PC-3 (cell line): ENCODE measurements at regions not wholly inside any gene's neighbourhood (a gene's known extent, or its start where the extent isn't known, plus 50 kb on each side); places are given as distances from the start of the nearest gene placed in this dataset.

Experiments
- ATAC-seq: fragments of 200-7000 bp; cut with Tn5 transposase; 2 replicates; pipeline ENCODE4 v1.9.1; 2020; ENCODE audit warnings: mild to moderate bottlenecking, moderate library complexity
- BruUV-seq: library from RNA; stranded (reverse); fragments of 400-500 nt; replicated peaks from 2 replicates; lab custom pipeline; 2021; lab: Mats Ljungman, UMichigan
- CTCF ChIA-PET: fragments of 300-600 bp; sonication (Branson Sonifier 250); formaldehyde crosslinking; loops from one replicate; lab custom pipeline; 2022; ENCODE audit warnings: antibody characterized with exemption; lab: Charles Lee
- POLR2A ChIA-PET: fragments of 300-600 bp; sonication (Branson Sonifier 250); formaldehyde crosslinking; loops from one replicate; lab custom pipeline; 2022; ENCODE audit warnings: antibody characterized with exemption; ENCODE audit not compliant: unreplicated experiment; lab: Charles Lee
- DNase-seq: peaks from one replicate; pipeline ENCODE4 v3.0.0-alpha.2; 2015
- H2AFZ ChIP-seq: fragments of 300-600 bp; sonication (generic); 2 replicates; pipeline ENCODE4 v1.6.0; 2016; ENCODE audit warnings: antibody characterized with exemption, low read length
- H3F3A ChIP-seq: fragments of 300-600 bp; sonication (generic); one replicate; pipeline ENCODE4 v1.6.0; 2017; ENCODE audit warnings: antibody characterized with exemption, low read length, control low read depth, mild to moderate bottlenecking; ENCODE audit not compliant: unreplicated experiment
- H3K27ac ChIP-seq: fragments of 300-600 bp; sonication (generic); 2 replicates; pipeline ENCODE4 v1.5.1; 2016; ENCODE audit warnings: mild to moderate bottlenecking, low read length
- H3K27me3 ChIP-seq: fragments of 300-600 bp; sonication (generic); 2 replicates; pipeline ENCODE4 v1.6.1; 2016; ENCODE audit warnings: low read length, mixed read lengths
- H3K36me3 ChIP-seq: fragments of 300-600 bp; sonication (generic); 2 replicates; pipeline ENCODE4 v1.6.1; 2016; ENCODE audit warnings: low read depth, mixed run types, low read length, mixed read lengths
- H3K4me1 ChIP-seq: fragments of 300-600 bp; sonication (generic); 2 replicates; pipeline ENCODE4 v1.5.1; 2016; ENCODE audit warnings: low read length; ENCODE audit not compliant: insufficient read depth
- H3K4me2 ChIP-seq: fragments of 300-600 bp; sonication (generic); 2 replicates; pipeline ENCODE4 v1.6.0; 2016; ENCODE audit warnings: low read length
- H3K4me3 ChIP-seq: fragments of 300-600 bp; sonication (generic); 2 replicates; pipeline ENCODE4 v1.5.1; 2016; ENCODE audit warnings: mild to moderate bottlenecking, low read length, mixed read lengths
- H3K79me2 ChIP-seq: fragments of 300-600 bp; sonication (generic); 2 replicates; pipeline ENCODE4 v1.6.1; 2017; ENCODE audit warnings: low read length, mixed read lengths
- H3K9ac ChIP-seq: fragments of 300-600 bp; sonication (generic); 2 replicates; pipeline ENCODE4 v1.6.0; 2016; ENCODE audit warnings: mild to moderate bottlenecking, low read length
- H3K9me2 ChIP-seq: fragments of 300-600 bp; sonication (generic); replicated peaks from 2 replicates; pipeline ENCODE4 v1.6.1; 2016; ENCODE audit warnings: mixed run types, low read length, mixed read lengths
- H3K9me3 ChIP-seq: fragments of 300-600 bp; sonication (generic); 2 replicates; pipeline ENCODE4 v1.6.1; 2016; ENCODE audit warnings: low read length, mixed read lengths
- H4K20me1 ChIP-seq: fragments of 300-600 bp; sonication (generic); 2 replicates; pipeline ENCODE4 v1.6.1; 2016; ENCODE audit warnings: low read length, mixed read lengths
- CTCF ChIP-seq: fragments of 300-600 bp; sonication (generic); conservative IDR thresholded peaks from 2 replicates; pipeline ENCODE4 v1.5.1; 2017; ENCODE audit warnings: antibody characterized with exemption, low read depth, mild to moderate bottlenecking, low read length
- EZH2 ChIP-seq: fragments of 300-600 bp; sonication (generic); IDR thresholded peaks from one replicate; pipeline ENCODE4 v1.6.1; 2017; ENCODE audit warnings: antibody characterized with exemption, mild to moderate bottlenecking, low read length; ENCODE audit not compliant: unreplicated experiment
- EZH2phosphoT487 ChIP-seq: fragments of 300-600 bp; sonication (generic); IDR thresholded peaks from 2 replicates; pipeline ENCODE4 v1.6.1; 2018; ENCODE audit warnings: mild to moderate bottlenecking, antibody characterized with exemption, low read length, borderline replicate concordance
- intact Hi-C: fragments of 100-400 bp; cut with micrococcal nuclease; formaldehyde crosslinking; loops from 2 replicates; pipeline ENCODE4 v1.9.0; 2023

DNA sequence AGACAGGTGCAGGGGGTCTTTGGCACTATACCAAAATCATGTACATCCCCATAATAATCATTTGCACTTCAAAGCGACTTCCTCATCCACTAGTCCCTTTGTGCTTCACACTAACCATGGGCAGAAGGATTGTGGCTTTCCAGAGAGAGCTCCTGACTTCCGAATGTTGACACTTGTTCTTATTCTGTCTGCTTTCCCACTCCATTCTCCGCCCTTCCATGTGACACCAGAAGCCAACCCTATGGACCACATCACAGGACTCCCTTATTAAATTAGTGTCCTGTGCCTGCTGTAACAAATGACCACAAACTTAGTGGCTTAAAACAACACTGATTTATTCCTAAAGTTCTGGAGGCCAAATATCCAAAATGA lies 91.6 kb downstream of the CMC2 start:
- H3K36me3 ChIP-seq: no peaks in the 10 kb centered on the region
- no peak for TF ChIP-seq CTCF
- no peak for TF ChIP-seq EZH2phosphoT487
- no peak for TF ChIP-seq EZH2
- no peaks in the 10 kb centered on the region for H3F3A ChIP-seq
- ChIA-PET POLR2A (no interaction called here), CTCF (no interaction called here)
- intact Hi-C loops: no loop called here
- H3K4me1 ChIP-seq: no peaks in the 10 kb centered on the region
- H3K27ac ChIP-seq: no peak overlapping the region
- H4K20me1 ChIP-seq: no peaks in the 10 kb centered on the region
- no peak overlapping the region for H3K4me2 ChIP-seq
- no peaks in the 10 kb centered on the region for H3K79me2 ChIP-seq
- no peak for ATAC-seq
- H3K9ac ChIP-seq: no peak overlapping the region
- no peaks in the 10 kb centered on the region for H3K9me3 ChIP-seq
- DNase-seq: no peak
- no peak overlapping the region for H3K4me3 ChIP-seq
- no peaks in the 10 kb centered on the region for H3K27me3 ChIP-seq
- H2AFZ ChIP-seq: no peak overlapping the region
- BruUV-seq: no TSS peak
- H3K9me2 ChIP-seq: no peaks in the 10 kb centered on the region

DNA sequence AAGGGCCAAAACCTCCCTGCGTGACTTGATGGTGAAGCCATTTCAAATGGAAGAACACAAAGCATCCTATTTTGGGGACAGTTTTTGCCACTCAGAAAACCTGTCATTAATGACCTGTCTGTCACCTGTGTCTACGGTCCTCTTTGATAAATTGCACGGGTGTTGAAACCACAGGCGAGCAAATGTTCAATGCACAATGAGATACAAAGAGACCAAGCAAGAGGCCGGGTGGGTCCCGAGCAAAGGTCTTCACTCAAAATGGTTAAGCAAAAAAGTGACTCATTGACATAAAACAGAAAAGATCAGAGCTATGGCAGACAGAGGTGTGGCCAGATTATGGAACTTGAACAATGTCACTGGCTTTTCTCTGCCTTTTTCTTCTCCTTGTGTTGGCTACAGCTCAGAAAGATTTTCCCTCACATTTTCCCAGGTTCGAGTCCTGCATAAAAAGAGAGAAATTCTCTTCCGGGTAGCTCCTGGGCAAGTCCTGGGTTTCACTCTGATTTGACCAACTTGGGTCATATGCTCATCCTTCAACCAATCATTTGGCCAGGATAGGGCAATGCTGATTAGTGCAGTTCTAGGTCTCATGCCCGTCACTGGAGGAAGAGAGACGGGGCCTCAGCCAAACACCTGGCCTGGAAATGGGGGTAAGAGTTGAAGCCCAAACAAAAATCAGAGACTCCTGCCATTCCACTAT lies 92.2 kb downstream of the CMC2 start:
- ChIA-PET POLR2A (no interaction called here), CTCF (no interaction called here)
- DNase-seq (no peak), ATAC-seq (no peak)
- Histone ChIP-seq H3K9ac (no peak overlapping the region), H3K4me1 (no peaks in the 10 kb centered on the region), H3K27ac (no peak overlapping the region), H3K36me3 (no peaks in the 10 kb centered on the region), H3K4me3 (no peak overlapping the region), H3K4me2 (no peak overlapping the region), H2AFZ (no peak overlapping the region), H3K27me3 (no peaks in the 10 kb centered on the region), H3F3A (no peaks in the 10 kb centered on the region), H4K20me1 (no peaks in the 10 kb centered on the region), H3K9me3 (no peaks in the 10 kb centered on the region), H3K79me2 (no peaks in the 10 kb centered on the region), H3K9me2 (no peaks in the 10 kb centered on the region)
- intact Hi-C loops: no loop called here
- TF ChIP-seq CTCF (no peak), EZH2 (no peak), EZH2phosphoT487 (no peak)
- no TSS peak for BruUV-seq

GRCh38 chr16:80913397-80913796 lies 93.3 kb downstream of the CMC2 start:
- DNase-seq (no peak), ATAC-seq (no peak)
- no peaks in the 10 kb centered on the region for H3K79me2 ChIP-seq
- intact Hi-C loops: no loop called here
- no peaks in the 10 kb centered on the region for H3K9me3 ChIP-seq
- no peaks in the 10 kb centered on the region for H3K9me2 ChIP-seq
- H3F3A ChIP-seq: no peaks in the 10 kb centered on the region
- ChIA-PET CTCF (no interaction called here), POLR2A (no interaction called here)
- H3K27ac ChIP-seq: no peak overlapping the region
- H3K4me1 ChIP-seq: no peaks in the 10 kb centered on the region
- H4K20me1 ChIP-seq: no peaks in the 10 kb centered on the region
- TF ChIP-seq CTCF (no peak), EZH2phosphoT487 (no peak), EZH2 (no peak)
- no peak overlapping the region for H3K4me2 ChIP-seq
- no peaks in the 10 kb centered on the region for H3K36me3 ChIP-seq
- BruUV-seq: no TSS peak
- no peak overlapping the region for H3K4me3 ChIP-seq
- no peak overlapping the region for H2AFZ ChIP-seq
- no peak overlapping the region for H3K9ac ChIP-seq
- H3K27me3 ChIP-seq: no peaks in the 10 kb centered on the region
